ENCODE measurements at regions not wholly inside any gene's neighbourhood (a gene's known extent, or its start where the extent isn't known, plus 50 kb on each side); places are given as distances from the start of the nearest gene placed in this dataset.

DNA sequence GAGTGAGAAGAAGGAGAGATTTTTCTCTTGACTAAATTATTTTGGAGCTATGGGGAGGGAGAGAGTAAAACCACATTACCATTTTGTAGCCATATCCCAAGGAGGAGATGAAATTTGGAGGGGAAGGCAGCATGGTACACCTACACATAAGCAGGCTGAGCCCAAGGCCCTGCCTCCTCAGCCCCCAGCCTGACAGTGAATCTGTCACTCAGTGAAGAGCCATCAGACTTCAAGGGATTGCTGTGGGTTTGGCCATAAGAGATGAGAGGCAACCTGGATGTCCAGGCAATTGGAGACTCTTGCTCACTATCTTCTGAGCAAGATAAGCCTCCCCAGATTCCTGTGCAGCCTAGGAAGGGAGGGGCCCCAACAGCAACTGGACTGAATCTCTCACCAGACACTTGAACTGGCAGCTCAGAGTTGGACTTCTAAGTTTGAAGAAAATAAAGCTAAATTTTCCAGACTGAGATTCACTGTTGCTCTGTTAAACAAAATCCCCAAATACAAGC, 216.6 kb downstream of the SEMA6A start:
- no peak for ATAC-seq (replicated peaks)
- Mint-ChIP-seq H3K27me3 (no peaks in the 10 kb centered on the region), H3K4me1 (ENCODE audit: low read depth in 2 of 2) (no peaks in the 10 kb centered on the region), H3K9me3 (peaks cover 2 to 11% of the 10 kb centered on the region in 2 donors), H3K4me3 (no peak overlapping the region), H3K36me3 (ENCODE audit: insufficient read depth) (no peaks in the 10 kb centered on the region), H3K27ac (no peak overlapping the region)
- DNase-seq = no peak

GRCh38 chr5:116355819-116356601, 218.6 kb downstream of the SEMA6A start:
- H3K27me3 Mint-ChIP-seq = no peaks in the 10 kb centered on the region
- H3K4me1 Mint-ChIP-seq (ENCODE audit: low read depth in 2 of 2) = no peaks in the 10 kb centered on the region
- DNase-seq (no peak), ATAC-seq (replicated peaks) (no peak)
- no peak overlapping the region for H3K4me3 Mint-ChIP-seq
- no peak overlapping the region for H3K27ac Mint-ChIP-seq
- peaks cover 3 to 11% of the 10 kb centered on the region in 2 donors for H3K9me3 Mint-ChIP-seq
- no peaks in the 10 kb centered on the region for H3K36me3 Mint-ChIP-seq (ENCODE audit: insufficient read depth)

DNA sequence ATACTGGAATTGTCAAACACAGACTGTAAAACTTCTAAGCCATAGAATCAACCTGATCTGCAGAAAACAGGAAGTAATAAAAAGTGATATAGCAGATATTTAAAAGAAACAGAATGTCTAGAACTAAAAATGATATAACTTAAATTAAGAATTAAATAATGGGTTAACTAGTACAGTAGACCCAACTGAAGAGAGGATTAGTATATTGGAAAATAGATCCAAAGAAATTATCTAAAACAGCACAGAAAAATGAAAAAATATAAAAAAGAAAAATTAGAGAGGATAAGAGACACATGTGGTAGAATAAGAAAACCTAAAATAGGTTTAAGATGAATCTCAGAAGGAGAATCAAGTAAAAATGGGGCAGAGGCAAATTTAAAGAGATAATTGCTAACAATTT, 219.9 kb downstream of the SEMA6A start:
- Mint-ChIP-seq H3K4me1 (ENCODE audit: low read depth in 2 of 2) (no peaks in the 10 kb centered on the region), H3K36me3 (ENCODE audit: insufficient read depth) (no peaks in the 10 kb centered on the region), H3K9me3 (peaks cover 3 to 11% of the 10 kb centered on the region in 2 donors), H3K27ac (no peak overlapping the region), H3K4me3 (no peak overlapping the region), H3K27me3 (no peaks in the 10 kb centered on the region)
- ATAC-seq (replicated peaks) (no peak), DNase-seq (no peak)

DNA sequence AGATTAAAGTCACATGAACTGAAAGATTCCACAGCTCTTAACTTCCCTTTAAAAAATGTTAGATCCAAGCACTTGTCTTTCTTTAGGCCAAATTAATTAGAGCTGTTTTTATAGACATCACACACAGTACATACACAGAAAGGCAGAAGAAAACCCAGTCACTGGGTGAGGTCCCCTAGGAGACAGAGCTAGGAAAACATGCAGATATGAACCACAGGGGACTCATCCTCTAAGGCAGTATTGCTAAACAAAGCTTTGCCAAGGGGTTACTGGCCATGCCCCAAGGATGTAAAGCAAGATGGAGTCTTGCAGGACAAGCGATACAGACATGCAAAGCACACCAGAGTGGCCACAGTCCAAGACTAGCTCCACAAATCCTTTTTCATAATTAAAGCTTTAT, 227.0 kb downstream of the SEMA6A start:
- Mint-ChIP-seq H3K9me3 (no peaks in the 10 kb centered on the region), H3K27ac (no peak overlapping the region), H3K36me3 (ENCODE audit: insufficient read depth) (no peaks in the 10 kb centered on the region), H3K4me1 (ENCODE audit: low read depth in 2 of 2) (no peaks in the 10 kb centered on the region), H3K4me3 (no peak overlapping the region), H3K27me3 (no peaks in the 10 kb centered on the region)
- no peak for DNase-seq
- ATAC-seq (replicated peaks) = no peak

- Mint-ChIP-seq H3K9me3 (peaks cover 4 to 12% of the 10 kb centered on the region in 2 donors), H3K4me3 (no peak overlapping the region), H3K27ac (no peak overlapping the region), H3K36me3 (ENCODE audit: insufficient read depth) (no peaks in the 10 kb centered on the region), H3K27me3 (no peaks in the 10 kb centered on the region), H3K4me1 (ENCODE audit: low read depth in 2 of 2) (no peaks in the 10 kb centered on the region)
- DNase-seq = no peak
- ATAC-seq (replicated peaks) = no peak
Measured at GRCh38 chr5:116343961-116344360, 230.7 kb downstream of the SEMA6A start.

All from effector memory CD8-positive, alpha-beta T cell (primary cell).